Transverse colon (tissue), 4 donors: ENCODE measurements at regions not wholly inside any gene's neighbourhood (a gene's known extent, or its start where the extent isn't known, plus 50 kb on each side); places are given as distances from the start of the nearest gene placed in this dataset.

Experiments used
- DNase-seq: peaks from one replicate; pipeline ENCODE4 v3.0.0-alpha.2; 2019
- H3K27ac ChIP-seq, 4 donors: fragments of 200-600 bp; sonication (generic); 2 replicates each; pipeline ENCODE4 v1.5.1; 2016 to 2018; ENCODE audit warnings: inconsistent platforms in 4 of 4
- H3K27me3 ChIP-seq: fragments of 200-600 bp; sonication (generic); 2 replicates; pipeline ENCODE4 v1.5.1; 2017; ENCODE audit warnings: inconsistent platforms
- H3K36me3 ChIP-seq, 4 donors: fragments of 200-600 bp; sonication (generic); 2 replicates each; pipeline ENCODE4 v1.5.1; 2017 to 2019; ENCODE audit warnings: inconsistent platforms in 4 of 4
- H3K4me1 ChIP-seq, 4 donors: fragments of 200-600 bp; sonication (generic); 2 replicates each; pipeline ENCODE4 v1.5.1; 2017 to 2020; ENCODE audit warnings: inconsistent platforms in 4 of 4
- H3K4me3 ChIP-seq, 4 donors: fragments of 200-600 bp; sonication (generic); 1 replicate in 1 of 4; 2 replicates in 3 of 4; pipeline versions ENCODE4 v1.5.1 to v1.6.1; 2017 to 2019; ENCODE audit warnings: inconsistent platforms in 4 of 4
- H3K9me3 ChIP-seq, 2 donors: fragments of 200-600 bp; sonication (generic); 2 replicates each; pipeline ENCODE4 v1.5.1; 2017 to 2019; ENCODE audit warnings: inconsistent platforms in 2 of 2
- CTCF ChIP-seq, 5 experiments: fragments of 200-600 bp in 3 of 5; fragments of 450-650 bp in 2 of 5; sonication (generic) in 3 of 5; IDR thresholded peaks; 1 replicate in 2 of 5; 2 replicates in 3 of 5; pipeline ENCODE4 v1.5.1; 2016 to 2017; ENCODE audit warnings: antibody characterized with exemption in 5 of 5, inconsistent platforms in 3 of 5, mild to moderate bottlenecking in 2 of 5, moderate library complexity in 1 of 5
- EP300 ChIP-seq: sonication (generic); formaldehyde crosslinking; IDR thresholded peaks from one replicate; pipeline ENCODE4 v1.6.1; 2017; ENCODE audit warnings: antibody characterized with exemption, low read depth
- POLR2A ChIP-seq: fragments of 450-650 bp; IDR thresholded peaks from one replicate; pipeline ENCODE4 v1.6.1; 2016; ENCODE audit warnings: antibody characterized with exemption, mild to moderate bottlenecking, moderate library complexity
- POLR2AphosphoS5 ChIP-seq, 3 donors: sonication (generic); formaldehyde crosslinking; IDR thresholded peaks; one replicate each; pipeline ENCODE4 v1.6.1; 2016; ENCODE audit warnings: antibody characterized with exemption in 3 of 3
- WGBS, 2 donors: methylation state at CpG; one replicate each; pipeline ENCODE4 v1.1.5; 2018; ENCODE audit warnings: low coverage in 1 of 2; 5-methylcytosine and 5-hydroxymethylcytosine counted together
- in situ Hi-C, 4 donors: fragments of 200-750 bp; cut with MboI; loops; one replicate each; pipeline versions ENCODE4 v1.15.0 to v1.15.1; 2017; ENCODE audit warnings: low sequenced_read_pairs in 3 of 4, low pct_ligation_motif_present in 1 of 4, low pct_unique_long_range_greater_than_20kb in 1 of 4
- intact Hi-C: fragments of 100-400 bp; cut with DNase I; formaldehyde crosslinking; loops from one replicate; pipeline ENCODE4 v1.15.1; 2023; ENCODE audit warnings: low total_unique reads

GRCh38 chr4:125944966-125945365, 630.2 kb downstream of the FAT4 start:
- no peak for DNase-seq
- WGBS, 2 donors, result 68 to 80% methylated on average over 2 of the region's 2 CpGs
- TF ChIP-seq POLR2AphosphoS5 (IDR thresholded peaks at IDR 0.05) (no peak), EP300 (no peak), POLR2A (no peak), CTCF (IDR thresholded peaks at IDR 0.05) (no peak)
- no peak overlapping the region for H3K4me3 ChIP-seq
- no peaks in the 10 kb centered on the region for H3K27me3 ChIP-seq
- H3K4me1 ChIP-seq, result no peaks in the 10 kb centered on the region
- in situ Hi-C loops, result no loop called here
- H3K27ac ChIP-seq, result no peak overlapping the region
- H3K36me3 ChIP-seq, result no peaks in the 10 kb centered on the region
- intact Hi-C loops, result no loop called here
- no peaks in the 10 kb centered on the region for H3K9me3 ChIP-seq

GRCh38 chr4:125948021-125948420, 633.3 kb downstream of the FAT4 start:
- DNase-seq, result no peak
- intact Hi-C loops, result no loop called here
- WGBS, 2 donors, result 55 to 67% methylated on average over 4 of the region's 4 CpGs
- no peaks in the 10 kb centered on the region for H3K27me3 ChIP-seq
- no peaks in the 10 kb centered on the region for H3K36me3 ChIP-seq
- H3K4me3 ChIP-seq, result no peak overlapping the region
- H3K27ac ChIP-seq, result no peak overlapping the region
- H3K4me1 ChIP-seq, result no peaks in the 10 kb centered on the region
- TF ChIP-seq CTCF (IDR thresholded peaks at IDR 0.05), result no peak
- TF ChIP-seq EP300, result no peak
- TF ChIP-seq POLR2AphosphoS5 (IDR thresholded peaks at IDR 0.05), result no peak
- no peak for TF ChIP-seq POLR2A
- no peaks in the 10 kb centered on the region for H3K9me3 ChIP-seq
- in situ Hi-C loops, result no loop called here

- TF ChIP-seq POLR2AphosphoS5 (IDR thresholded peaks at IDR 0.05) (no peak), POLR2A (no peak), EP300 (no peak), CTCF (IDR thresholded peaks at IDR 0.05) (no peak)
- H3K9me3 ChIP-seq, result no peaks in the 10 kb centered on the region
- no peak for DNase-seq
- H3K36me3 ChIP-seq, result no peaks in the 10 kb centered on the region
- H3K4me3 ChIP-seq, result no peak overlapping the region
- no peak overlapping the region for H3K27ac ChIP-seq
- H3K4me1 ChIP-seq, result no peaks in the 10 kb centered on the region
- 60 to 80% methylated on average over 1 of the region's 1 CpG for WGBS, 2 donors
- intact Hi-C loops, result no loop called here
- H3K27me3 ChIP-seq, result no peaks in the 10 kb centered on the region
- in situ Hi-C loops, result no loop called here
These were observed 636.6 kb downstream of the FAT4 start for GRCh38 chr4:125951261-125951887.

GRCh38 chr4:125952631-125953030, 637.9 kb downstream of the FAT4 start:
- no peak overlapping the region for H3K27ac ChIP-seq
- H3K4me1 ChIP-seq, result no peaks in the 10 kb centered on the region
- H3K4me3 ChIP-seq, result no peak overlapping the region
- no peak for DNase-seq
- in situ Hi-C loops, result no loop called here
- H3K27me3 ChIP-seq, result no peaks in the 10 kb centered on the region
- no peaks in the 10 kb centered on the region for H3K9me3 ChIP-seq
- H3K36me3 ChIP-seq, result no peaks in the 10 kb centered on the region
- intact Hi-C loops, result no loop called here
- TF ChIP-seq CTCF (IDR thresholded peaks at IDR 0.05) (no peak), POLR2A (no peak), POLR2AphosphoS5 (IDR thresholded peaks at IDR 0.05) (no peak), EP300 (no peak)
